ENCODE measurements at regions not wholly inside any gene's neighbourhood (a gene's known extent, or its start where the extent isn't known, plus 50 kb on each side); places are given as distances from the start of the nearest gene placed in this dataset.

DNA sequence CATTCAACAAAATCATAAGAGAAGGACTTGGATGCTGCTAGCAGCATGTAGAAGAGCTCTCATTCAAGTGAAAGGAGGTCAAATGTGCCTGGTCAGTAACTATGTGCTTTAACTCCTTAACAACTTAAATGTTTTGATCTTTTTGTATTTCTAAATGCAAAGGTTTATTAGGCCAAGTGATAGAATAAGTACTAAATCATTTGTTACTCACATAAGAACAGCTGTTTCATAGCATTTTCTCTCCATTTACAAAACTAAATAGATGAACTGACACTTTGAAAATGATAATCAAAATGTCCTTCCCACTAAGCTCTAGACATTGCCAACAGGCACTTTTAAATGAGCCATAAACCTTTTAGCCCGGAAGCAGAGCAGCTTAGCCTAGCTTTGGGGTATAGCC lies 254.3 kb upstream of the PRMT6 start:
- no peak for TF ChIP-seq POLR2A (IDR thresholded peaks at IDR 0.05; ENCODE audit: low read depth, low read length)
- peak; percentile 82 for FAIRE-seq
- DNase-seq (ENCODE audit: insufficient read length, low spot score) = no peak

DNA sequence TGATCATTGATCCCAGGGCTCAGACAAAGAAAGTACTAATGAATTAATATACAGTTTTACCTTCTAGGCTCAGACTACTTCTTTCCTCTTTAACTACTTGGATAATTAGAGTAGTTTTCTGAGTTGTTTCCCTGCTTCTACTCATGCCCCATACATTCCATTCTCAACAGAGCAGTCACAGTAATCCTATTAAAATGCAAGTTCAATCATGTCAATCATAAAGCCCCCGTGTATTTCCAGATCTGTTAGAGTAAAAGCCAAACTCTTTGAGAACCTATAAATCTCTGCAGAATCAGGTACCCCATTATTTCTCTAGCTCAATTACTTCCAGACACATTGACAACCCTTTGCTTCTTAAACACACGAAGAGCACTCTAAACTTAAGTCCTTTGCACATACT lies 242.1 kb upstream of the PRMT6 start:
- no peak for TF ChIP-seq POLR2A (IDR thresholded peaks at IDR 0.05; ENCODE audit: low read depth, low read length)
- DNase-seq (ENCODE audit: insufficient read length, low spot score) (no peak), FAIRE-seq (peak; percentile 62)

DNA sequence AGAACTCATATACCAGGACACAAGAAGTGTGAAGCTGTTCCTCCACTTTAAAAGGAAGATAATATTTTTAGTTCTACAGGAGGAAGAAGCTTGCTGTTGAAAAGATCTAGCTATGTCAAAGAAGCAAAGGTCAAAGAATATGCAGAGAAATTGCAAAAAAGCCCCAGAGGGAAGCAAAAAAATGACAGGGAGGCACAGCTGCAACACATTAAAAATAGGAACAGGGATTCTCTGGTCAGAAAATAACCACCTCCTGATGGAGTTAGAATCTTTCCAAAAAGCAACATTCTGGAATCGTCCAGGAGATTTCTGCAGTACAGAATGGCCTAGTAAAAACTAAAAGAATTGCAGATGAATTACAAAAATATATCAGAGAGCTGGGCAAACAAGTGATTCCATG lies 238.9 kb upstream of the PRMT6 start:
- no peak for FAIRE-seq
- DNase-seq (ENCODE audit: insufficient read length, low spot score) = no peak
- no peak for TF ChIP-seq POLR2A (IDR thresholded peaks at IDR 0.05; ENCODE audit: low read depth, low read length)

DNA sequence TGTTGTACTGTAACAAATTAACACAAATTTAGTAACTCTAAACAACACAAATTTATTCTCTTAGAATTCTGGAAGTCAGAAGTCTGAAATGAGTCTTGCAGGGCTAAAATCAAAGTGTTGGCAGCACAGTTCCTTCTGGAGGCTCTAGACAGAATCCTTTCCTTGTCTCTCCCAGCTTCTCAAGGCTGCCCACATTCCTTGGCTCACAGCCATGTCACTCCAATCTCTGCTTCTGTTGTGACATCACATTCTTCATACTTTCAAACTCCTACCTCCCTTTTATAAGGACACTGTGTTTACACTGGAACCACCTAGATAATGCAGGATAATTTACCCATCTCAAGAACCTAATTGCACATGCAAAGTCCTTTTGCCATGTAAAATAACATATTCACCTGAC lies 225.0 kb upstream of the PRMT6 start:
- peak; percentile 82 for FAIRE-seq
- no peak for TF ChIP-seq POLR2A (IDR thresholded peaks at IDR 0.05; ENCODE audit: low read depth, low read length)
- no peak for DNase-seq (ENCODE audit: insufficient read length, low spot score)

DNA sequence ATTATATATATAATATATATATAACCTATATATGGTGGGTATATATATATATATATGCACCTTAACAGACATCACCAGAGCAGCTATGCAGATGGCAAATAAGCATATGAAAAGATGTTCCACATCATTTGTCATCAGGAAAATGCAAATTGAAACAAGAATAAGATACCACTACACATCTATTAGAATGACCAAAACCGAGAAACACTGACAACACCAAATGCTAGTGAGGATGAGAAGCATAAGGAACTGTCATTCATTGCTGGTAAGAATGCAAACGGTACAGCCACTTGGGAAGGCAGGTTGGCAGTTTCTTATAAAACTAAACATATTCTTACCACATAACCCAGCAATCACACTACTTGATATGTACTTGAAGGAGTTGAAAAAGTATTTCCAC lies 219.8 kb upstream of the PRMT6 start:
- DNase-seq (ENCODE audit: insufficient read length, low spot score) = no peak
- no peak for FAIRE-seq
- TF ChIP-seq POLR2A (IDR thresholded peaks at IDR 0.05; ENCODE audit: low read depth, low read length) = no peak

DNA sequence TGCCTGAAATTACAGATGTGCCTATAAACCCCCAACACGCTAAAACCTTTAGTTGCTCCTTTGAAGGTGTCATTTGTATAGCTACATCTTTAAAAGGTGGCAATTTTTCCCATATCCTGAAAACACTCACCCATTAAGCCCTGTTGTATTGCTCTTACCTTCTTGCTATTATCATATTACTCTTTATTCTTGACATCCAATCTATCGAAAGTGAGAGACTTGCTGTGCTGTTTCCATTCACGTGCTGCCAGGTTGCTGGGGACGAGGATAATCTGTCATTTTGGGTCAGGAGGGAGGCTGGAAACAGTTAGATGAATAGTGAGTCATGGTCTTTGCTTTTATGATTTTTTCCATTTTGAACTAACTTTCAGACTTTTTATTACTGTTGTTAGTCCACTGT lies 213.0 kb upstream of the PRMT6 start:
- no peak for TF ChIP-seq POLR2A (IDR thresholded peaks at IDR 0.05; ENCODE audit: low read depth, low read length)
- FAIRE-seq = no peak
- no peak for DNase-seq (ENCODE audit: insufficient read length, low spot score)

DNA sequence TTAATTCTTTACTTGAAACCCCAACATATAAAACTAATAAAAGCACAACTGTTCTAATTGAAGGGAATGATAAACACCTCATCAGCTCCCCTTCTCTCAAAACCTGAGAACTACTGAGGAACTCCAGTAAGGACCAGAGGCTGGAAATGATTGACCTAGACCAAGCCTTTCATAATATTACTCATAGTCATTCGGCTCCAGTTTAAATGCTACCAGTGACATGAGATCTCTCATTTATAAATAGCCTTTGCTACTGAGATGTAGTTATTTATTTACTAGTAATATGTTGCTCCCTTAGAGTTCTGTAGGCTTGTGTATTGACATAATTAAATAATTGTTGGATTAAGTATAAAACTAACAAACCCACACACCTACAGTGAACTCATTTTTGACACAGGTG lies 209.8 kb upstream of the PRMT6 start:
- DNase-seq (ENCODE audit: insufficient read length, low spot score) (no peak), FAIRE-seq (no peak)
- TF ChIP-seq POLR2A (IDR thresholded peaks at IDR 0.05; ENCODE audit: low read depth, low read length) = no peak

DNA sequence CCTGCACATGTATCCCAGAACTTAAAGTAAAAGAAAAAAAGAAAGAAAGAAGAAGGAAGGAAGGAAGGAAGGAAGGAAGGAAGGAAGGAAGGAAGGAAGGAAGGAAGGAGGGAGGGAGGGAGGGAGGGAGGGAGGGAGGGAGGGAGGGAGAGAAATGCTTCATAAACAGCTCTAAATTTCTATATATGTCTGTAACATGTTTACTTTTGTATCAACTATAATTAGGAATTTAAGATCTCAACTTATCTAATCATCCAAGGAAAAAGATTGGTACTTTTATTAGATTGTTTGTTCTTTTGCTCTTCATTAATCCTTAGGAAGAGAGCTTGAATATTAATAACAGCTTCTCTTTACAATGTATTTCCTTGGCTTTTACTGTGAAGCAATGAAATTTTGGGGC lies 195.4 kb upstream of the PRMT6 start:
- no peak for TF ChIP-seq POLR2A (IDR thresholded peaks at IDR 0.05; ENCODE audit: low read depth, low read length)
- no peak for FAIRE-seq
- DNase-seq (ENCODE audit: insufficient read length, low spot score) = no peak

DNA sequence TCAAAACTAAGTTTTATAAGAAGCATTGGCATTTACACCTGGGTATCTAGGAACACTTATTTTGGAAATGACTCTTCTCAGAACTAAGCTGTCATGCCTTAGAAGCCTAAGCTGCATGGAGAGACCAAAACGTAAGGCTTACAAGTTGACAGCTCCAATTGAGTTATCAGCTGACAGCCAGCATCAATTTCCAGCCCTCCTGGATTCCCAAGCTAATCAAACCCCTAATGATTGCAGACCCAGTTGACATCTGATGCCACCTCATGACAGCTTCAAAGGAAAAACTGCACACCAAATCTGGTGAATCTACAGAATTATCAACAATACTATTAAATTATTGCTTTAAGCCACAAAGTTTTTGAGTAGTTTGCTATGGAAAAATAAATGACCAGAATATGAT lies 187.6 kb upstream of the PRMT6 start:
- TF ChIP-seq POLR2A (IDR thresholded peaks at IDR 0.05; ENCODE audit: low read depth, low read length) = no peak
- DNase-seq (ENCODE audit: insufficient read length, low spot score) (no peak), FAIRE-seq (no peak)

DNA sequence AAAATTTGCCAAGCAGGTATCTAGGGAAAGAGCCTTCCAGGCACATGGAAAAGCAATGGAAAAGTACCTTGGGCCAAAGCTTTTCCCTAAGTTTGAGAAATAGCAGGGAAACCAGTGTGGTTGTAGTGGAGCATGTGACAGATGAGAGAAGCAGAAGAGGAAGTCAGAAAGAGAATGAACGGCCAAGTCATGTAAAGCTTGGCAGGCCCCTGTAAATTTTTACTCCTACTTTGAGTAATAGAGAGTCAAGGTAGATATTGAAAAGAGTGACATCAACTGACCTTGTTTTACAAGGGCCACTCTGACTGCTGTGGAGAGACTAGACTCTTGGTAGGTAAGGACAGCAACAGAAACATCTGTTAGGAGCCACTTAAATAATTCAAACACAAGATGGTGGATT lies 180.9 kb upstream of the PRMT6 start:
- DNase-seq (ENCODE audit: insufficient read length, low spot score) (no peak), FAIRE-seq (no peak)
- no peak for TF ChIP-seq POLR2A (IDR thresholded peaks at IDR 0.05; ENCODE audit: low read depth, low read length)

DNA sequence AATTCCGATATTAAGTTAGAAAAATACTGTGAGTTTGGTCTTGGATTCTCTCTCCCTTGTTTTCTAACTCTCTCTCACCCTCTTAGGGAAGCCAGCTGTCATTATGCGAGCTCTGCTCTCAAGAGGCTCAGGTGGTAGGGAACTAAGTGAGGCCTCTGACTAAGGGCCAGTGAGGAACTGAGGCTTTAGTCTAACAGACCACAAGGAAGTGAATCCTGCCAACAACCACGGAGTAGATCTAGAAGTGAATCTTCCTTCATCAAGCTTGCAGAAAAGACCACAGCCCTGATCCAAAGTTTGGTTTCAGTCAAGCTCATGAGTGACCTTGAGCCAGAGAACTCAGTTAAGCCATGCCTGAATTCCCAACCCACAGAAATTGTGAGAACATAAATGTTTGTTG lies 180.1 kb upstream of the PRMT6 start:
- FAIRE-seq (peak; percentile 33), DNase-seq (ENCODE audit: insufficient read length, low spot score) (no peak)

DNA sequence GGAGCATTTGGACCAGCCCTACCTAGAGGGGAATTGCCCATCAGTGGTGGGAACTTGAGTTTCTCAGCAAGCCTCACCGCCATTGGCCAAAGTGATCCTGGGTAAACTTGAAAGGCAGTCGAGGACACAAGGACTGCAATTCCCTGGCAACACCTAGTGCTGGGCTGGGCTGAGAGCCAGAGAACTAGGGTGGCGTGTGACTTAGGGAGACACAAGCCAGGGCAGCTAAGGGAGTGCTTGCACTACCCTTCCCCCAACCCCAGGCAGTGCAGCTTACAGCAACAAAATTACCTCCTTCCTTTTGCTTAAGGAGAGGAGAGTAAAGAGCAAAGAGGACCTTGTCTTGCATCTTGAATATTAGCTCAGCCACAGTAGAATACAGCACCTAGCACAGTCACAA lies 176.9 kb upstream of the PRMT6 start:
- FAIRE-seq = no peak
- TF ChIP-seq POLR2A (IDR thresholded peaks at IDR 0.05; ENCODE audit: low read depth, low read length) = no peak
- no peak for DNase-seq (ENCODE audit: insufficient read length, low spot score)

More for the DNA sequence above, 180.1 kb upstream of the PRMT6 start:
- TF ChIP-seq POLR2A (IDR thresholded peaks at IDR 0.05; ENCODE audit: low read depth, low read length) = no peak

DNA sequence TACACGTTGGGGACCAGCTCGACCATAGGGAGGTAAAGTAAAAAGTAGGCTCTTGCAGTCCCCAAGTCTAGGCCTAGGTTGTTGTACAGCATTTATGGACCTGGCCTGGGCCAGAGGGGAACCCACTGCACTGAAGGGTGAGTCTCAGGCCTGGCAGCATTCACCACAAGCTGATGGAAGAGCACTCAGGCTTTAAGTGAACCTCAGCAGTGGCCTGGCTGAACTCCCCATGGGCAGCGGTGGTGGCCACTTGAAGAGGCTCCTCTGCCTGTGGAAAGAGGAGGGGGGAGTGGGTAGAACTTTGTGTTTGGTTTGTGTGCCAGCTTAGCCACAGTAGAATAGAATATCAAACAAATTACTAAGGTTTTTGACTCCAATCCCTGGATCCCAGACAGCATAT lies 176.2 kb upstream of the PRMT6 start:
- DNase-seq (ENCODE audit: insufficient read length, low spot score) = no peak
- TF ChIP-seq POLR2A (IDR thresholded peaks at IDR 0.05; ENCODE audit: low read depth, low read length) = no peak
- no peak for FAIRE-seq

DNA sequence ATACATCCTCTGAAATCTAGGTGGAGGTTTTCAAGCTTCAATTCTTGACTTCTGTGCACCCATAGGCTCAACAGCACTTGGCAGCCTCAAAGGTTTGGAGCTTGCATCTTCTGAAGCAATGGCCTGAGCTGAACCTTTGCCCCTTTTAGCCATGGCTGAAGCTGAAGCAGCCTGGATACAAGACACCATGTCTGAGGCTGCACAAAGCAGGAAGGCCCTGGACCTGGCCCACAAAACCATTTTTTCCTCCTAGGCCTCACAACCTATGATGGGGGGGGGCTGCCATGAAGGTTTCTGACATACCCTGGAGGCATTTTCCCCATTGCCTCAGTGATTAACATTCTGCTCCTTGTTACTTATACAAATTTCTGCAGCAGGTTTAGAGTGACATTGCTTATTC lies 173.3 kb upstream of the PRMT6 start:
- no peak for TF ChIP-seq POLR2A (IDR thresholded peaks at IDR 0.05; ENCODE audit: low read depth, low read length)
- FAIRE-seq (no peak), DNase-seq (ENCODE audit: insufficient read length, low spot score) (no peak)

DNA sequence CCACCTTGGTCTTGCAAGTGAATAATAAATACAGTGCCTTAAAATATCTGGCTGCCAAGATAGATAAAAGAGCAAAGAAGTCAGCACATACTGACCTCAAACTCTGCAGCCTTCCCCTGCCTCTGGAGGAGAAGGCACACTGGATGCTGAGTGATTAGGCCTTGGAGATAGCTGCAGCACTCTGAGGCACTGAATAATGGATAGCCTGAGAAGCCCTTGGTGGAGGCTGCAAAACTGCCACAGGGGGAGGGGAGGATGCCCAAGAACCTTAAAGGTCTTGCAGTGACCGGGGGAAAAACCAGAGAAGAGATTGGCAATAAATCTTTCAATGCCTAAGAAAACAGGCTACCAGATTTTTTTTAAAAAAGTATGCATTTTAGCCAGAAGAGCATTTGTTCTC lies 167.4 kb upstream of the PRMT6 start:
- TF ChIP-seq POLR2A (IDR thresholded peaks at IDR 0.05; ENCODE audit: low read depth, low read length) = no peak
- DNase-seq (ENCODE audit: insufficient read length, low spot score) = no peak
- FAIRE-seq = no peak

DNA sequence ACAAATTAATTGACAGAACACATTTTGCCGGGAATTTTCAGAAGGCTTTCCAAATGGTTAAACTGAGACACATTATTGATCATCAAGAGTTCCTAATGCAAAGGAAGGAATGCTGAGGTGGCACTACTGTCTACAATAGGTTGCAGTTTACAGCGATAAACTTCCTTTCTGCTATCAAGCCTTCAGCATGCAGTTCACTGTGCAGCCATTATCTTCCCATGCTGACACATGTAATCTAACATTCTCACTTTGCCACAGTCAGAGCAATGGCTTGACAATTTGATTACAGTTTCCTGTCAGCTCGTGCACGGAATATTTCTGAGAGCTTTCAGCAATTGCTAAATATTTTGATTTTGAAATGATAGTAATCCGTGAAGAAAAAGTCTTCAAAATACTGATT lies 166.9 kb upstream of the PRMT6 start:
- peak; percentile 85 for FAIRE-seq
- TF ChIP-seq POLR2A (IDR thresholded peaks at IDR 0.05; ENCODE audit: low read depth, low read length) = no peak
- DNase-seq (ENCODE audit: insufficient read length, low spot score) = peak; percentile 1
